COR-L47 (cell line): ENCODE measurements at regions not wholly inside any gene's neighbourhood (a gene's known extent, or its start where the extent isn't known, plus 50 kb on each side); places are given as distances from the start of the nearest gene placed in this dataset.

ENCODE experiments used
- DNase-seq: peaks from one replicate; lab custom pipeline; 2025; lab: John Stamatoyannopoulos, UW

- no peak for DNase-seq
These were observed 480.9 kb downstream of the TSN start for GRCh38 chr2:122236152-122236874.

GRCh38 chr2:122236925-122237324, 481.5 kb downstream of the TSN start:
- DNase-seq, result no peak

- no peak for DNase-seq
These were observed 482.0 kb downstream of the TSN start for GRCh38 chr2:122237450-122237849.

- DNase-seq, result peak; percentile 12
These were observed 482.6 kb downstream of the TSN start for GRCh38 chr2:122238006-122238559.

- no peak for DNase-seq
These were observed 484.0 kb downstream of the TSN start for GRCh38 chr2:122239440-122239839.

- DNase-seq, result no peak
These were observed 489.3 kb downstream of the TSN start for GRCh38 chr2:122244598-122245229.

- DNase-seq, result no peak
These were observed 494.2 kb downstream of the TSN start for GRCh38 chr2:122249673-122250072.

- no peak for DNase-seq
These were observed 495.7 kb downstream of the TSN start for GRCh38 chr2:122251158-122251557.

GRCh38 chr2:122251566-122251965, 496.1 kb downstream of the TSN start:
- DNase-seq, result no peak

- DNase-seq, result no peak
These were observed 500.5 kb downstream of the TSN start for GRCh38 chr2:122255924-122256323.

GRCh38 chr2:122261911-122262310, 506.5 kb downstream of the TSN start:
- DNase-seq, result no peak

GRCh38 chr2:122263746-122264145, 508.3 kb downstream of the TSN start:
- no peak for DNase-seq

- no peak for DNase-seq
These were observed 511.2 kb downstream of the TSN start for GRCh38 chr2:122266636-122267035.

- no peak for DNase-seq
These were observed 512.5 kb downstream of the TSN start for GRCh38 chr2:122267947-122268346.

- no peak for DNase-seq
These were observed 518.5 kb downstream of the TSN start for GRCh38 chr2:122273785-122274419.

GRCh38 chr2:122277956-122278355, 522.5 kb downstream of the TSN start:
- no peak for DNase-seq

GRCh38 chr2:122300758-122301157, 545.3 kb downstream of the TSN start:
- DNase-seq, result no peak

- DNase-seq, result no peak
These were observed 552.3 kb downstream of the TSN start for GRCh38 chr2:122307763-122308162.

GRCh38 chr2:122315306-122315705, 559.9 kb downstream of the TSN start:
- no peak for DNase-seq

- no peak for DNase-seq
These were observed 564.2 kb downstream of the TSN start for GRCh38 chr2:122319539-122320132.

- DNase-seq, result no peak
These were observed 567.4 kb downstream of the TSN start for GRCh38 chr2:122322815-122323214.

- no peak for DNase-seq
These were observed 568.5 kb downstream of the TSN start for GRCh38 chr2:122323927-122324326.

- DNase-seq, result no peak
These were observed 571.0 kb downstream of the TSN start for GRCh38 chr2:122326471-122326870.
